Loucy (cell line): ENCODE measurements at regions not wholly inside any gene's neighbourhood (a gene's known extent, or its start where the extent isn't known, plus 50 kb on each side); places are given as distances from the start of the nearest gene placed in this dataset.

Source experiments
- CTCF ChIP-seq: fragments of 200-600 bp; sonication (generic); conservative IDR thresholded peaks from 2 replicates; pipeline ENCODE4 v1.5.1; 2014; ENCODE audit warnings: mild to moderate bottlenecking, antibody characterized with exemption, low read length
- EZH2phosphoT487 ChIP-seq: fragments of 200-600 bp; IDR thresholded peaks from 2 replicates; pipeline ENCODE4 v1.6.1; 2018; ENCODE audit warnings: antibody characterized with exemption, mild to moderate bottlenecking, moderate library complexity, borderline replicate concordance

- TF ChIP-seq CTCF (no peak), EZH2phosphoT487 (no peak)
Observed at GRCh38 chr1:147388969-147389368, 146.5 kb downstream of the CHD1L start.
